ENCODE measurements at regions not wholly inside any gene's neighbourhood (a gene's known extent, or its start where the extent isn't known, plus 50 kb on each side); places are given as distances from the start of the nearest gene placed in this dataset.

GRCh38 chr4:123589301-123589700 lies 192.7 kb downstream of the SPRY1 start:
- TF ChIP-seq CTCF (IDR thresholded peaks at IDR 0.05) = no peak
- TF ChIP-seq EP300 (IDR thresholded peaks at IDR 0.05) = no peak

Data from sigmoid colon (tissue), 4 donors.